HEK293 (cell line): ENCODE measurements at regions not wholly inside any gene's neighbourhood (a gene's known extent, or its start where the extent isn't known, plus 50 kb on each side); places are given as distances from the start of the nearest gene placed in this dataset.

Experiments
- BCL11B ChIP-seq: fragments of 450-650 bp; formaldehyde crosslinking; IDR thresholded peaks from 2 replicates; pipeline ENCODE4 v1.5.1; 2016; ENCODE audit warnings: low read depth, missing biosample characterization, missing genetic modification characterization
- HOXA7 ChIP-seq: sonication (generic); formaldehyde crosslinking; IDR thresholded peaks from 2 replicates; pipeline ENCODE4 v1.8.1; 2022; ENCODE audit warnings: missing genetic modification reagents, borderline replicate concordance
- IKZF3 ChIP-seq: fragments of 450-650 bp; IDR thresholded peaks from 2 replicates; pipeline ENCODE4 v1.5.0; 2018; ENCODE audit warnings: missing biosample characterization, mild to moderate bottlenecking, missing genetic modification characterization, moderate library complexity
- MZF1 ChIP-seq: fragments of 450-650 bp; formaldehyde crosslinking; IDR thresholded peaks from 2 replicates; pipeline ENCODE4 v1.5.1; 2017; ENCODE audit warnings: missing biosample characterization, missing genetic modification characterization, borderline replicate concordance
- OVOL3 ChIP-seq: fragments of 450-650 bp; formaldehyde crosslinking; IDR thresholded peaks from 2 replicates; pipeline ENCODE4 v1.5.1; 2016; ENCODE audit warnings: missing biosample characterization, missing genetic modification characterization
- SCRT2 ChIP-seq: fragments of 450-650 bp; formaldehyde crosslinking; IDR thresholded peaks from 2 replicates; pipeline ENCODE4 v1.5.1; 2016; ENCODE audit warnings: missing biosample characterization, missing genetic modification characterization
- TRIM28 ChIP-seq: IDR thresholded peaks from 2 replicates; pipeline ENCODE4 v1.6.1; 2011; ENCODE audit warnings: low read length, control low read depth, borderline replicate concordance
- ZBTB1 ChIP-seq: fragments of 450-650 bp; formaldehyde crosslinking; IDR thresholded peaks from 2 replicates; pipeline ENCODE4 v1.5.1; 2016; ENCODE audit warnings: missing biosample characterization, missing genetic modification characterization
- ZNF266 ChIP-seq: fragments of 450-650 bp; formaldehyde crosslinking; IDR thresholded peaks from 2 replicates; pipeline ENCODE4 v1.5.1; 2016; ENCODE audit warnings: missing biosample characterization, missing genetic modification characterization, low read depth
- ZNF335 ChIP-seq: fragments of 450-650 bp; formaldehyde crosslinking; conservative IDR thresholded peaks from 2 replicates; pipeline ENCODE4 v1.5.1; 2016; ENCODE audit warnings: missing biosample characterization, missing genetic modification characterization
- ZNF529 ChIP-seq: fragments of 450-650 bp; formaldehyde crosslinking; IDR thresholded peaks from 2 replicates; pipeline ENCODE4 v1.5.1; 2017; ENCODE audit warnings: missing genetic modification characterization, missing biosample characterization; ENCODE audit not compliant: insufficient replicate concordance
- ZNF548 ChIP-seq: fragments of 450-650 bp; formaldehyde crosslinking; IDR thresholded peaks from 2 replicates; pipeline ENCODE4 v1.5.1; 2016; ENCODE audit warnings: missing biosample characterization, missing genetic modification characterization
- ZNF664 ChIP-seq: fragments of 450-650 bp; formaldehyde crosslinking; IDR thresholded peaks from 2 replicates; pipeline ENCODE4 v1.5.1; 2016; ENCODE audit warnings: missing biosample characterization, missing genetic modification characterization
- ZNF677 ChIP-seq: fragments of 450-650 bp; IDR thresholded peaks from 2 replicates; pipeline ENCODE4 v1.5.0; 2018; ENCODE audit warnings: missing biosample characterization, mild to moderate bottlenecking, missing genetic modification characterization, moderate library complexity
- ZNF791 ChIP-seq: fragments of 450-650 bp; formaldehyde crosslinking; IDR thresholded peaks from 2 replicates; pipeline ENCODE4 v1.5.1; 2016; ENCODE audit warnings: missing biosample characterization, missing genetic modification characterization
- ZSCAN23 ChIP-seq: fragments of 450-650 bp; formaldehyde crosslinking; IDR thresholded peaks from 2 replicates; pipeline ENCODE4 v1.5.1; 2016; ENCODE audit warnings: missing biosample characterization, missing genetic modification characterization
- ZSCAN30 ChIP-seq: fragments of 450-650 bp; IDR thresholded peaks from 2 replicates; pipeline ENCODE4 v1.5.1; 2018; ENCODE audit warnings: missing biosample characterization, mild to moderate bottlenecking, missing genetic modification characterization, moderate library complexity
- TF ChIP-seq, protein P1 (sequence below): fragments of 450-650 bp; formaldehyde crosslinking; IDR thresholded peaks from 2 replicates; pipeline ENCODE4 v1.5.1; 2017; ENCODE audit warnings: missing biosample characterization, missing genetic modification characterization
- TF ChIP-seq, protein P2 (sequence below): fragments of 450-650 bp; formaldehyde crosslinking; IDR thresholded peaks from 2 replicates; pipeline ENCODE4 v1.5.1; 2016; ENCODE audit warnings: missing biosample characterization, missing genetic modification characterization
- TF ChIP-seq, protein P3 (sequence below): fragments of 450-650 bp; formaldehyde crosslinking; IDR thresholded peaks from 2 replicates; pipeline ENCODE4 v1.5.1; 2016; ENCODE audit warnings: missing biosample characterization, missing genetic modification characterization
- TF ChIP-seq, protein P4 (sequence below): fragments of 450-650 bp; formaldehyde crosslinking; IDR thresholded peaks from 2 replicates; pipeline ENCODE4 v1.5.1; 2016; ENCODE audit warnings: missing biosample characterization, missing genetic modification characterization
- TF ChIP-seq, protein P5 (sequence below): fragments of 450-650 bp; IDR thresholded peaks from 2 replicates; pipeline ENCODE4 v1.5.1; 2018; ENCODE audit warnings: missing biosample characterization, mild to moderate bottlenecking, missing genetic modification characterization
- TF ChIP-seq, protein P6 (sequence below): fragments of 450-650 bp; formaldehyde crosslinking; IDR thresholded peaks from 2 replicates; pipeline ENCODE4 v1.5.1; 2016; ENCODE audit warnings: missing biosample characterization, missing genetic modification characterization
- TF ChIP-seq, protein P7 (sequence below): fragments of 450-650 bp; formaldehyde crosslinking; IDR thresholded peaks from 2 replicates; pipeline ENCODE4 v1.5.1; 2016; ENCODE audit warnings: missing biosample characterization, missing genetic modification characterization
- TF ChIP-seq, protein P8 (sequence below): fragments of 450-650 bp; formaldehyde crosslinking; IDR thresholded peaks from 2 replicates; pipeline ENCODE4 v1.5.1; 2017; ENCODE audit warnings: missing biosample characterization, missing genetic modification characterization

DNA sequence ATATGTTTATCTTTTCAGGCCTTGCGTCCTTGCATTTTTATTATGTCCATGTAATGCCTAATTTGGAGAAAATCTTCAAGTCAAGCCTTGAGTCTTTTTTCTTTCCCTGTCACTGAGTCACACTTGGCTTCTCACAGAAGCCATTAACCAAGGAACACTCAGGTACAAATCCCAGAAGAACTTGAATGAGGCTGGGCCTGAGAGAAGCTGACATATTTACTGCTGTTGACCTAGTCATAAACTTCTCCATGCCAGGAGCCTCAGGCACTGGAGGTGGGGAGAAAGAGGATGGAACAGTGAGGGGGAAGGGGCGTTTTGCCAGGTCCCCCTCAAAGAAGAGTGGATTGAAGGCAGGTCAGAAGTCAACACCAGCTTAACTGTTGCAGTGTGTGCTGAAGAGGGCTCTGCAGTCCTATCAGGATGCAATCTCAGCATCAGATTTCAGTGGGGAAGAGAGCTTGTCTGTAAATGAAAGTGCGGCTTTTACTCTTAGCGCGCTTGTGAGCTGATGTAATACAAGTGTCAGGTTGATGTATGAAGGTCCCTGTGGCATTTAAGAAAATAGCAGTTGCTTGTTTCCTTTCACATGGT is 526.0 kb downstream of the ETS1 start (continued):
- TF ChIP-seq IKZF3 (tag by site-specific recombination) (peak; percentile 46; the same call in 1 of the 2 replicates), ZSCAN30 (tag by site-specific recombination) (no peak), ZNF677 (tag by site-specific recombination) (no peak), ZNF529 (tag by site-specific recombination) (no peak), ZBTB1 (tag by site-specific recombination) (peak; percentile 67; the same call in 1 of the 2 replicates), ZNF664 (tag by site-specific recombination) (no peak), MZF1 (tag by site-specific recombination) (peak; percentile 97), ZNF548 (tag by site-specific recombination) (no peak), OVOL3 (tag by site-specific recombination) (peak; percentile 93), ZNF266 (tag by site-specific recombination) (no peak), ZNF791 (tag by site-specific recombination) (no peak), ZSCAN23 (tag by site-specific recombination) (0 out of 2 replicates have a peak, but pooled peaks have one; percentile 69), BCL11B (tag by site-specific recombination) (no peak), TRIM28 (peak; percentile 98), SCRT2 (tag by site-specific recombination) (peak; percentile 74; the same call in 1 of the 2 replicates), ZNF335 (tag by site-specific recombination) (0 out of 2 replicates have a peak, but pooled peaks have one; percentile 32), HOXA7 (CRISPR knock-in tag) (no peak)
- TF ChIP-seq, protein P1, sequence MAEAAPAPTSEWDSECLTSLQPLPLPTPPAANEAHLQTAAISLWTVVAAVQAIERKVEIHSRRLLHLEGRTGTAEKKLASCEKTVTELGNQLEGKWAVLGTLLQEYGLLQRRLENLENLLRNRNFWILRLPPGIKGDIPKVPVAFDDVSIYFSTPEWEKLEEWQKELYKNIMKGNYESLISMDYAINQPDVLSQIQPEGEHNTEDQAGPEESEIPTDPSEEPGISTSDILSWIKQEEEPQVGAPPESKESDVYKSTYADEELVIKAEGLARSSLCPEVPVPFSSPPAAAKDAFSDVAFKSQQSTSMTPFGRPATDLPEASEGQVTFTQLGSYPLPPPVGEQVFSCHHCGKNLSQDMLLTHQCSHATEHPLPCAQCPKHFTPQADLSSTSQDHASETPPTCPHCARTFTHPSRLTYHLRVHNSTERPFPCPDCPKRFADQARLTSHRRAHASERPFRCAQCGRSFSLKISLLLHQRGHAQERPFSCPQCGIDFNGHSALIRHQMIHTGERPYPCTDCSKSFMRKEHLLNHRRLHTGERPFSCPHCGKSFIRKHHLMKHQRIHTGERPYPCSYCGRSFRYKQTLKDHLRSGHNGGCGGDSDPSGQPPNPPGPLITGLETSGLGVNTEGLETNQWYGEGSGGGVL (tag by site-specific recombination): peak; percentile 79
- TF ChIP-seq, protein P2, sequence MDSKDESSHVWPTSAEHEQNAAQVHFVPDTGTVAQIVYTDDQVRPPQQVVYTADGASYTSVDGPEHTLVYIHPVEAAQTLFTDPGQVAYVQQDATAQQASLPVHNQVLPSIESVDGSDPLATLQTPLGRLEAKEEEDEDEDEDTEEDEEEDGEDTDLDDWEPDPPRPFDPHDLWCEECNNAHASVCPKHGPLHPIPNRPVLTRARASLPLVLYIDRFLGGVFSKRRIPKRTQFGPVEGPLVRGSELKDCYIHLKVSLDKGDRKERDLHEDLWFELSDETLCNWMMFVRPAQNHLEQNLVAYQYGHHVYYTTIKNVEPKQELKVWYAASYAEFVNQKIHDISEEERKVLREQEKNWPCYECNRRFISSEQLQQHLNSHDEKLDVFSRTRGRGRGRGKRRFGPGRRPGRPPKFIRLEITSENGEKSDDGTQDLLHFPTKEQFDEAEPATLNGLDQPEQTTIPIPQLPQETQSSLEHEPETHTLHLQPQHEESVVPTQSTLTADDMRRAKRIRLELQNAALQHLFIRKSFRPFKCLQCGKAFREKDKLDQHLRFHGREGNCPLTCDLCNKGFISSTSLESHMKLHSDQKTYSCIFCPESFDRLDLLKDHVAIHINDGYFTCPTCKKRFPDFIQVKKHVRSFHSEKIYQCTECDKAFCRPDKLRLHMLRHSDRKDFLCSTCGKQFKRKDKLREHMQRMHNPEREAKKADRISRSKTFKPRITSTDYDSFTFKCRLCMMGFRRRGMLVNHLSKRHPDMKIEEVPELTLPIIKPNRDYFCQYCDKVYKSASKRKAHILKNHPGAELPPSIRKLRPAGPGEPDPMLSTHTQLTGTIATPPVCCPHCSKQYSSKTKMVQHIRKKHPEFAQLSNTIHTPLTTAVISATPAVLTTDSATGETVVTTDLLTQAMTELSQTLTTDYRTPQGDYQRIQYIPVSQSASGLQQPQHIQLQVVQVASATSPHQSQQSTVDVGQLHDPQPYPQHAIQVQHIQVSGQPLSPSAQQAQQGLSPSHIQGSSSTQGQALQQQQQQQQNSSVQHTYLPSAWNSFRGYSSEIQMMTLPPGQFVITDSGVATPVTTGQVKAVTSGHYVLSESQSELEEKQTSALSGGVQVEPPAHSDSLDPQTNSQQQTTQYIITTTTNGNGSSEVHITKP (tag by site-specific recombination): peak; percentile 50
- TF ChIP-seq, protein P3, sequence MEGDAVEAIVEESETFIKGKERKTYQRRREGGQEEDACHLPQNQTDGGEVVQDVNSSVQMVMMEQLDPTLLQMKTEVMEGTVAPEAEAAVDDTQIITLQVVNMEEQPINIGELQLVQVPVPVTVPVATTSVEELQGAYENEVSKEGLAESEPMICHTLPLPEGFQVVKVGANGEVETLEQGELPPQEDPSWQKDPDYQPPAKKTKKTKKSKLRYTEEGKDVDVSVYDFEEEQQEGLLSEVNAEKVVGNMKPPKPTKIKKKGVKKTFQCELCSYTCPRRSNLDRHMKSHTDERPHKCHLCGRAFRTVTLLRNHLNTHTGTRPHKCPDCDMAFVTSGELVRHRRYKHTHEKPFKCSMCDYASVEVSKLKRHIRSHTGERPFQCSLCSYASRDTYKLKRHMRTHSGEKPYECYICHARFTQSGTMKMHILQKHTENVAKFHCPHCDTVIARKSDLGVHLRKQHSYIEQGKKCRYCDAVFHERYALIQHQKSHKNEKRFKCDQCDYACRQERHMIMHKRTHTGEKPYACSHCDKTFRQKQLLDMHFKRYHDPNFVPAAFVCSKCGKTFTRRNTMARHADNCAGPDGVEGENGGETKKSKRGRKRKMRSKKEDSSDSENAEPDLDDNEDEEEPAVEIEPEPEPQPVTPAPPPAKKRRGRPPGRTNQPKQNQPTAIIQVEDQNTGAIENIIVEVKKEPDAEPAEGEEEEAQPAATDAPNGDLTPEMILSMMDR (tag by site-specific recombination): no peak
- TF ChIP-seq, protein P4, sequence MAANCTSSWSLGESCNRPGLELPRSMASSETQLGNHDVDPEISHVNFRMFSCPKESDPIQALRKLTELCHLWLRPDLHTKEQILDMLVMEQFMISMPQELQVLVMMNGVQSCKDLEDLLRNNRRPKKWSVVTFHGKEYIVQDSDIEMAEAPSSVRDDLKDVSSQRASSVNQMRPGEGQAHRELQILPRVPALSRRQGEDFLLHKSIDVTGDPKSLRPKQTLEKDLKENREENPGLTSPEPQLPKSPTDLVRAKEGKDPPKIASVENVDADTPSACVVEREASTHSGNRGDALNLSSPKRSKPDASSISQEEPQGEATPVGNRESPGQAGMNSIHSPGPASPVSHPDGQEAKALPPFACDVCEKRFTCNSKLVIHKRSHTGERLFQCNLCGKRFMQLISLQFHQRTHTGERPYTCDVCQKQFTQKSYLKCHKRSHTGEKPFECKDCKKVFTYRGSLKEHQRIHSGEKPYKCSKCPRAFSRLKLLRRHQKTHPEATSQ: 0 out of 2 replicates have a peak, but pooled peaks have one; percentile 75
- TF ChIP-seq, protein P5, sequence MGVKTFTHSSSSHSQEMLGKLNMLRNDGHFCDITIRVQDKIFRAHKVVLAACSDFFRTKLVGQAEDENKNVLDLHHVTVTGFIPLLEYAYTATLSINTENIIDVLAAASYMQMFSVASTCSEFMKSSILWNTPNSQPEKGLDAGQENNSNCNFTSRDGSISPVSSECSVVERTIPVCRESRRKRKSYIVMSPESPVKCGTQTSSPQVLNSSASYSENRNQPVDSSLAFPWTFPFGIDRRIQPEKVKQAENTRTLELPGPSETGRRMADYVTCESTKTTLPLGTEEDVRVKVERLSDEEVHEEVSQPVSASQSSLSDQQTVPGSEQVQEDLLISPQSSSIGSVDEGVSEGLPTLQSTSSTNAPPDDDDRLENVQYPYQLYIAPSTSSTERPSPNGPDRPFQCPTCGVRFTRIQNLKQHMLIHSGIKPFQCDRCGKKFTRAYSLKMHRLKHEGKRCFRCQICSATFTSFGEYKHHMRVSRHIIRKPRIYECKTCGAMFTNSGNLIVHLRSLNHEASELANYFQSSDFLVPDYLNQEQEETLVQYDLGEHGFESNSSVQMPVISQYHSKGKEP: peak; percentile 94
- TF ChIP-seq, protein P6, sequence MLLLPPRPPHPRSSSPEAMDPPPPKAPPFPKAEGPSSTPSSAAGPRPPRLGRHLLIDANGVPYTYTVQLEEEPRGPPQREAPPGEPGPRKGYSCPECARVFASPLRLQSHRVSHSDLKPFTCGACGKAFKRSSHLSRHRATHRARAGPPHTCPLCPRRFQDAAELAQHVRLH (tag by site-specific recombination): no peak
- TF ChIP-seq, protein P7, sequence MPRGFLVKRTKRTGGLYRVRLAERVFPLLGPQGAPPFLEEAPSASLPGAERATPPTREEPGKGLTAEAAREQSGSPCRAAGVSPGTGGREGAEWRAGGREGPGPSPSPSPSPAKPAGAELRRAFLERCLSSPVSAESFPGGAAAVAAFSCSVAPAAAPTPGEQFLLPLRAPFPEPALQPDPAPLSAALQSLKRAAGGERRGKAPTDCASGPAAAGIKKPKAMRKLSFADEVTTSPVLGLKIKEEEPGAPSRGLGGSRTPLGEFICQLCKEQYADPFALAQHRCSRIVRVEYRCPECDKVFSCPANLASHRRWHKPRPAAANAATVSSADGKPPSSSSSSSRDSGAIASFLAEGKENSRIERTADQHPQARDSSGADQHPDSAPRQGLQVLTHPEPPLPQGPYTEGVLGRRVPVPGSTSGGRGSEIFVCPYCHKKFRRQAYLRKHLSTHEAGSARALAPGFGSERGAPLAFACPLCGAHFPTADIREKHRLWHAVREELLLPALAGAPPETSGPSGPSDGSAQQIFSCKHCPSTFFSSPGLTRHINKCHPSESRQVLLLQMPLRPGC (tag by site-specific recombination): peak; percentile 89
- TF ChIP-seq, protein P8, sequence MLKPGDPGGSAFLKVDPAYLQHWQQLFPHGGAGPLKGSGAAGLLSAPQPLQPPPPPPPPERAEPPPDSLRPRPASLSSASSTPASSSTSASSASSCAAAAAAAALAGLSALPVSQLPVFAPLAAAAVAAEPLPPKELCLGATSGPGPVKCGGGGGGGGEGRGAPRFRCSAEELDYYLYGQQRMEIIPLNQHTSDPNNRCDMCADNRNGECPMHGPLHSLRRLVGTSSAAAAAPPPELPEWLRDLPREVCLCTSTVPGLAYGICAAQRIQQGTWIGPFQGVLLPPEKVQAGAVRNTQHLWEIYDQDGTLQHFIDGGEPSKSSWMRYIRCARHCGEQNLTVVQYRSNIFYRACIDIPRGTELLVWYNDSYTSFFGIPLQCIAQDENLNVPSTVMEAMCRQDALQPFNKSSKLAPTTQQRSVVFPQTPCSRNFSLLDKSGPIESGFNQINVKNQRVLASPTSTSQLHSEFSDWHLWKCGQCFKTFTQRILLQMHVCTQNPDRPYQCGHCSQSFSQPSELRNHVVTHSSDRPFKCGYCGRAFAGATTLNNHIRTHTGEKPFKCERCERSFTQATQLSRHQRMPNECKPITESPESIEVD (tag by site-specific recombination): peak; percentile 90
